ENCODE measurements at regions not wholly inside any gene's neighbourhood (a gene's known extent, or its start where the extent isn't known, plus 50 kb on each side); places are given as distances from the start of the nearest gene placed in this dataset.
A peak's percentile ranks its signal among the peaks of the same experiment; 100 is the strongest.

- peak; percentile 74 for DNase-seq (ENCODE audit: low read depth)
Measured at GRCh38 chr13:87872813-87873212, 201.6 kb downstream of the SLITRK5 start.

DNA sequence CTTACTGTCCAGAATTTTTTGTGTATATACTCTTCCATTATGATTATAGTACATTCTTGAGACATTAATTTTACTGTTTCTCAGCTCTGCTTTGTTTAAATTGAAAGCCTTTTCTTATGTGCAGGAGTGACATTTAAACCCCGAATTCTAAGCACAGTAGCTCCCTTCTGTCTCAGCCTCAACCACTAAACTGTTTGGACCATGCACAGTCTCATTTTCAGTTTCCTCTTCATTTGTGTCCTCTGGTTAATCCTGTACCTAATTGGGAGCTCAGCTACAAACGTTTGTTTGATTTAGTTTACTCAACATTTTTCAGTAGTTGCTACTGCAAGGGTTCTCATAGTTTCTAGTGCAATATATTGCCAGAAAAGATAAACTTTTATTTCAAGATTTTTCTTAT lies 206.3 kb downstream of the SLITRK5 start:
- no peak for DNase-seq (ENCODE audit: low read depth)

GRCh38 chr13:87878706-87879105 lies 207.5 kb downstream of the SLITRK5 start:
- DNase-seq (ENCODE audit: low read depth), result no peak

- peak; percentile 75 for DNase-seq (ENCODE audit: low read depth)
Measured at GRCh38 chr13:87884884-87885283, 213.7 kb downstream of the SLITRK5 start.

DNA sequence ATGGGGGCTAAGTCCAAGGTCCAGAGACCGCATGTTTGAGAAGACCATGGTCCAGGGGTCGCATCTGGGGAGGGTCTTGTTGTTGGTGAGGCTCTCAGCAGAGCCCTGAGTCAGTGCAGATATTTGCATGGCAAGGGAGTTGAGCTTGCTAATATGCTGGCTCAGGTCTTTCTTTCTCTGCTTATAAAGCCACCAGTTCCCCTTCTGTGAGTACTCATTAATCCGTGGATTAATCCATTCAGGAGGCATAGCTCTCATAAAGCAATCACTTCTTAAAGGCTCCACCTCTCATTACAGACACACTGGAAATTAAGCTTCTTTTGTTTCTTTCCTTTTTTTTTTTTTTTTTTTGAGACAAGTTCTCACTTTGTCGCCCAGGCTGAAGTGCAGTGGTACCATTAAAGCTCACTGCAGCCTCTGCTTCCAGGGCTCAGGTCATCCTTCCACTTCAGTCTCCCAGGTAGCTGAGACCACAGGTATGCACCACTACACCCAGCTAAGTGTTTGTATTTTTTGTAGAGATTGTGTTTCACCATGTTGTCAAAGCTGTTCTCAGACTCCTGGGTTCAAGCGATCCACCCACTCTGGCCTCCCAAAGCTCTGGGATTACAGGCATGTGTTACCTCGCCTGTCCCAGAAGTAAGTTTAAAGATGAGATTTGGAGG lies 216.4 kb downstream of the SLITRK5 start:
- DNase-seq (ENCODE audit: low read depth), result no peak

- no peak for DNase-seq (ENCODE audit: low read depth)
Measured at GRCh38 chr13:87889254-87889653, 218.1 kb downstream of the SLITRK5 start.

DNA sequence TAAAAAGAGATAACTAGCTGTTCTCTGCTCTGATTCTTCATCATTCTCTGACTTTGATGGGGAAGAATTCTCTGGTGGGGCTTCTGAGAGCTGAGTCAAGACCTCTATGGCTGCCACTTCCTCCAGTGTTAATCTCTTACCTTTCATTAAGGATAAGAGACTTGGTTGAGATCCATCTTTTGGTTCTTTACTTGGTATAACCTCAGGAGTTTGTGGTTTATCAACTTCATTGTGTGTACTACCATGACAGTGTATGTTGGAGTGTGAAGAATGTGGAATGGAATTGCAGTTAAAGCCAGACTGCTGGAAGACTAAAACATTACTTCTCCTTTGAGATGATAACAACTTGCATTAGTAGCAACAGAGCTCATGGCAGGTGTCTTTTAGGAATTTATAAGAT lies 222.0 kb downstream of the SLITRK5 start:
- DNase-seq (ENCODE audit: low read depth), result peak; percentile 67

DNA sequence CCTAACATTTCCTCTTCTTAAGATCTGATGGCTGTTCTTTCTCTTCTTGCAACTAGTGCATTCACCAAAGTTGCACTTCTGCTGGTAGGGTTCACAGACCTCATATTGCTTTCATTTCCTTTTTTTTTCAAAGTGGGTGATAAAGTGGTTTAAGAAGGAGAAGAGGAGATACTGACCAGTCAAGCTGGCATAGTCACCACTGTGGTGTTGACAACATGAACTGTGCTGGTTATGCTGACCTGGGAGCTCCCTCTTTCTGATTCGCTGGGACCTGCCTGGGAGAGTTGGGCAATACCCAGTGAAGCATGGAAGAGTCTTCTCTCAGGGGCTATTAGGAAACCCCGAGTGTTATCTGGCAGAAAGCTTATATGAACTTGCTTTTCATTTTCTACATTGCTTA lies 222.9 kb downstream of the SLITRK5 start:
- peak; percentile 78 for DNase-seq (ENCODE audit: low read depth)

DNA sequence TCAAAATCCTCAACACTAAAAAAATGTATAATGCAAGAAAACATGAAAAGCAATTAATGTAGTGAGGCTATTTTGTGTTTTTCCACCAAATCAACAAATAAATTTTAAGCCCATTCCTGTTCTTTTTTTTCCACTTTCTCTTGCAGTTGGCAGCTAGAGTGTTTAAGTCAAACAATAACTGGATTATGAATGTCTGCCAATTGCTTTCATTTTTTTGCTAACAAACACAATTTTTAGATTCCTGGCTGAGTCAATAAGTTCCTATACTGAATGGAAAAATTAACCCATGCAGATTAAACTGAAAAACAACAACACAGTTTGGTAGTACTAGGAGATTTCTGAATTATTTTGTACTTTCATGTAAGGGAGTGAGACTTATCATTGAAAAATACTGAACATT lies 232.4 kb downstream of the SLITRK5 start:
- DNase-seq (ENCODE audit: low read depth), result no peak

DNA sequence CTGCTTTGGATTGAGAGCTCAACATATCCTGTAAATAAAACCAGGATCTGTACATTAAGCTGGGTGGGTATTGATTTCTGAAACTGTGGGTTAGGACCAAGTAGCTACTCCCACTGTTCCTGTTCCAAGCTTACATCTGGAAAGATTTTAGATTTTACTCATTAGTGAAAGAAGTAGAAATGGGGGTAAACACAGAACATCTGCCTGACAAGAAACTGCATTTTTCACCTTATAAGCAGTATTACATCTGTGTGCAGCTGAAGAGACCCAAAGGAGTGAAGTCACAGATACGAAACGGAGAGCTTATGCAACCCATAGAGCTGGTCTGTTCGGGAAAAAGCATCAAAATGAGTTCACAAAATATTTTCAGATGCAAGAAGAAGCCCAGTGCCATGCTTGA lies 235.2 kb downstream of the SLITRK5 start:
- DNase-seq (ENCODE audit: low read depth), result no peak

GRCh38 chr13:87907202-87907601 lies 236.0 kb downstream of the SLITRK5 start:
- DNase-seq (ENCODE audit: low read depth), result no peak

- DNase-seq (ENCODE audit: low read depth), result no peak
Measured at GRCh38 chr13:87919956-87920355, 248.8 kb downstream of the SLITRK5 start.

- DNase-seq (ENCODE audit: low read depth), result no peak
Measured at GRCh38 chr13:87923753-87924152, 252.6 kb downstream of the SLITRK5 start.

- DNase-seq (ENCODE audit: low read depth), result no peak
Measured at GRCh38 chr13:87925006-87925405, 253.8 kb downstream of the SLITRK5 start.

DNA sequence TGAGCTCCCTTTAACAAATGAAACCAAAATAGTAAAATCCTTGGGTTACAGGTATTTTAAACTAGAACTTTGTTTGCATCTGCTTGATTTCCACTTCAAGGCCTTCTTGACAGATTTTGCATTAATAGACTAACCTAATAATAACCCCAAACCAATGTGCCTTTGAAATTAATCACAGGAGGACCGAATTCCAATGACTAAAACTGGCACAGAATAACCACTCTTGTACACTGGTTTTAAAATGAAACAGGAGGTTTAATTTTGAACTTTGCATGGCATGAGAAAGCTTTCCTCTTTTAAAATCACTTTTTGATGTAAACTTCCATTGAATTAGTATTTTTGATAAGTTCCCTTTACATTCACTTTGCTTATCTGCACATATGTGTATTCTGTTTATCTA lies 269.6 kb downstream of the SLITRK5 start:
- DNase-seq (ENCODE audit: low read depth), result peak; percentile 74

DNA sequence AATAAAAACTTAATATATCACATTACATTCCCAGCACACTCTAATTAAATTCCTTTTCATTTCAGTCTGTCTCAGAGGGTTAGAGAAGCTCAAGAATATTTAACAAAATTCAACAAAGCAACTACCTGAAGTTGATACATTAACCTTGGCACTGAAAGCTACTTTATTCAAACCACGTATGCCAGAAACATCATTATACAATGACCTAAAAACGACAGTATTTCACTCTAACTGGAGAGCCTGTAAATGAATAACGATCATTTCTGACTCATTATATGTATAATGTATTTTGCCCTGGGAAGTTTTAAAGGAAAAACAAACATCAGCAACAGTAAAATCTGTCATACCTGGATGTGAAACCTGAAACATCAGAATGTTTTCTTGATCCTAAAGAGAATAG lies 270.1 kb downstream of the SLITRK5 start:
- DNase-seq (ENCODE audit: low read depth), result peak; percentile 90

DNA sequence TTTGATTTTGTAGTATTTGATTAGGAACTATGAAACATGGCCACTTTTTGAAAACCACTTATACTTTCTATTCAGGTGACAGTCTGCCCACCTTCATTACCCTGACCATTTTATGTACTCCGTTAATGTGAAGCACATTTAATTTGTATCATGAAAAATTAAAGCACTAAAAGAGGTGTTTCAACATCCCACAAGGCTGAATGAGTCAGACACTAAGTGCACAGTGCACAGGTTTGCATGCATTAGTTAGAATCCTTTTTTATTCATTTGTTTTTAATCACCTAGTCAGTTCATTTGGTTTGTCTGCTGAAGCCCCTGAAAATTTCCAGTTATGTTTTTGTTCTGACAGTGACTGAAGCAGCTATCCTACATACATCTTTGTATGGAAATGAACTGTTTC lies 271.0 kb downstream of the SLITRK5 start:
- peak; percentile 88 for DNase-seq (ENCODE audit: low read depth)

- DNase-seq (ENCODE audit: low read depth), result no peak
Measured at GRCh38 chr13:87944038-87944437, 272.9 kb downstream of the SLITRK5 start.

DNA sequence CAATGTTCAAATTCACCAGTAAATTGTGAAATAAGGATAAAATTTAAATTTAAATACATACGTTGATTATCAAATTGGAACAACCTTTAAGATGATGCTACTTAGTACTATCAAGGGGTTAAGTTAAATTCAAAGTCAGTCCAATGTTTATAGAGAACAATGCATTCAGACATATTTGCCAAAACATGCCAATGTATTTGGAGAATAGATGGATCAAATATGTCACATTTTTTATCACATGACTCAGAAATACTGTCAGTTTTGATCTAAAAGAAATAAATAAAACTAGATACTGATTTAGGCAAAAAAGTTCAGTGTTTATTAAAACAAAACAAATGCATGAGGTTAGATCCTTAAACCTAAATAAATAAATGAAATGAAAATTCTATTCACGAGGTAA lies 281.2 kb downstream of the SLITRK5 start:
- DNase-seq (ENCODE audit: low read depth), result no peak

GRCh38 chr13:87953381-87953780 lies 282.2 kb downstream of the SLITRK5 start:
- DNase-seq (ENCODE audit: low read depth), result no peak

DNA sequence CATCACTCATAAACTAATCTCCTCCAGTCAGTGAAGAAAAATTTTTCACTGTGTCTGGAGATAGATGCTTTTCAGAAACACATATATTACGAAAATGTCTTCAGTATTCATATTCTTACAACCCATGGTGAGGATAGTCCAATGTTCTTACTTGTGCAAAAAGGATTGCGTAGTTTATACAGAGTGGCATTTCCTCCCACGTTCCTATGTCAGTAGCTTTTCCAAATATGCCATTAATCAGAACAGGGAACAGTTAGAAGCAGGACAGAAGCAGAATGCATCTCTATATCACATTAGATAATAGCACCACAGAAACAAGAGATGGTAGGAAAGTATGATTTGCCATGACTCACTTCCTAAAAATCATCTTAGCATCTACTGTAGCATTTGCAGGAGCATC lies 282.9 kb downstream of the SLITRK5 start:
- no peak for DNase-seq (ENCODE audit: low read depth)

GRCh38 chr13:87961546-87961945 lies 290.4 kb downstream of the SLITRK5 start:
- DNase-seq (ENCODE audit: low read depth), result no peak

DNA sequence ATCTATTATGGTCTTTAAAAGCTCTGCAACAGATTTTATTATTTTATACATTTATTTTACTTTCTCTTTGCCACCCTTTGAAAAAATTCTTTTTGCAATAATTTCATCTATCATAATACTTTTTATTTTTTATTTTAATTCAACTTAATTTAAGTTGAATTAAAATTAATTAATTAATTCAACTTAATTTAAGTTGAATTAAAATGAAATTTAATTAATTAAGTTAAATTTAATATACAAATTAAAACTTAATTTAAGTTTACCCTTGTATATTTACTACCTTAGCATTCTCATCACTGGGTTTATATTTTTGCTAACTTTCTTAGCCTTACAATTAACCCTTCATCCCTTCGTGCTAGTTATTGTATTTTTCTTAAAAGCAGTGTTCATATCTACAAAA lies 301.4 kb downstream of the SLITRK5 start:
- no peak for DNase-seq (ENCODE audit: low read depth)

DNA sequence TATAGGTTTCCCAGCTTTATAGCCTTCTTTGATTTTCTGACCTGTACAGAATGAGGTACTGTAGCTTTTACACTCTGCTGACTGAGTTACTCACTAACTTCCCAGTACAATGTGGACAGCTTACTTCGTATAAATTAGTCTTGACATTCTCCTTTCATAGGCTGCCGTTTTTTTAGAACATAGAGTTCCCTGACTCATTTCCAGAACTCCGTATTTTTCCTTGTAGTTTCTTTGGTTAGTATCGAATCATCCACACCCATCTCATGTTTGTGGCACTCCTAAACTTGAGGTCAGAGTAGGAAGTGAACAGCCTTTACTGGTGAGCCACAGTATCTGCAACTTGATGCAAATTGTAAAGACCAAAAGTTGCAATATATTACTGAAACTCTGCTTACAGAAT lies 303.9 kb downstream of the SLITRK5 start:
- DNase-seq (ENCODE audit: low read depth), result peak; percentile 94

Data from renal cortical epithelial cell (primary cell).